Epithelial cell of prostate (primary cell): ENCODE measurements at regions not wholly inside any gene's neighbourhood (a gene's known extent, or its start where the extent isn't known, plus 50 kb on each side); places are given as distances from the start of the nearest gene placed in this dataset.

Experiments
- DNase-seq: peaks from one replicate; pipeline ENCODE4 v3.0.0-alpha.2; 2011; ENCODE audit warnings: low read depth, low spot score
- H3K27ac ChIP-seq: fragments of 450-650 bp; 2 replicates; pipeline ENCODE4 v1.5.1; 2017; ENCODE audit warnings: mild to moderate bottlenecking

GRCh38 chr21:27269644-27270043 lies 302.8 kb upstream of the ADAMTS5 start:
- peak overlapping the region; percentile 15 for H3K27ac ChIP-seq
- DNase-seq: peak; percentile 64

GRCh38 chr21:27268290-27268689 lies 301.4 kb upstream of the ADAMTS5 start:
- no peak for DNase-seq
- H3K27ac ChIP-seq: no peak overlapping the region

- DNase-seq: no peak
- H3K27ac ChIP-seq: no peak overlapping the region
Measured at GRCh38 chr21:27265949-27266348, 299.1 kb upstream of the ADAMTS5 start.

GRCh38 chr21:27265492-27265891 lies 298.6 kb upstream of the ADAMTS5 start:
- DNase-seq: no peak

GRCh38 chr21:27261676-27262075 lies 294.8 kb upstream of the ADAMTS5 start:
- no peak overlapping the region for H3K27ac ChIP-seq

More at GRCh38 chr21:27265492-27265891, 298.6 kb upstream of the ADAMTS5 start:
- H3K27ac ChIP-seq: no peak overlapping the region

GRCh38 chr21:27260728-27261127 lies 293.8 kb upstream of the ADAMTS5 start:
- no peak overlapping the region for H3K27ac ChIP-seq
- no peak for DNase-seq

More at GRCh38 chr21:27261676-27262075, 294.8 kb upstream of the ADAMTS5 start:
- DNase-seq: no peak

- no peak for DNase-seq
- no peak overlapping the region for H3K27ac ChIP-seq
Measured at GRCh38 chr21:27258742-27259448, 292.0 kb upstream of the ADAMTS5 start.

- H3K27ac ChIP-seq: no peak overlapping the region
- DNase-seq: no peak
Measured at GRCh38 chr21:27257908-27258556, 291.1 kb upstream of the ADAMTS5 start.

GRCh38 chr21:27257226-27257625 lies 290.3 kb upstream of the ADAMTS5 start:
- no peak overlapping the region for H3K27ac ChIP-seq
- no peak for DNase-seq

GRCh38 chr21:27251752-27252151 lies 284.9 kb upstream of the ADAMTS5 start:
- no peak overlapping the region for H3K27ac ChIP-seq
- no peak for DNase-seq

GRCh38 chr21:27250366-27250765 lies 283.5 kb upstream of the ADAMTS5 start:
- DNase-seq: no peak
- no peak overlapping the region for H3K27ac ChIP-seq

GRCh38 chr21:27248814-27249213 lies 281.9 kb upstream of the ADAMTS5 start:
- H3K27ac ChIP-seq: no peak overlapping the region
- no peak for DNase-seq

GRCh38 chr21:27246741-27247140 lies 279.9 kb upstream of the ADAMTS5 start:
- DNase-seq: peak; percentile 5

GRCh38 chr21:27244776-27245175 lies 277.9 kb upstream of the ADAMTS5 start:
- no peak for DNase-seq
- H3K27ac ChIP-seq: no peak overlapping the region

More at GRCh38 chr21:27246741-27247140, 279.9 kb upstream of the ADAMTS5 start:
- H3K27ac ChIP-seq: no peak overlapping the region

GRCh38 chr21:27244352-27244751 lies 277.5 kb upstream of the ADAMTS5 start:
- H3K27ac ChIP-seq: no peak overlapping the region

GRCh38 chr21:27240839-27241238 lies 274.0 kb upstream of the ADAMTS5 start:
- no peak for DNase-seq

More at GRCh38 chr21:27244352-27244751, 277.5 kb upstream of the ADAMTS5 start:
- no peak for DNase-seq

GRCh38 chr21:27233514-27234115 lies 266.7 kb upstream of the ADAMTS5 start:
- no peak overlapping the region for H3K27ac ChIP-seq
- DNase-seq: no peak

More at GRCh38 chr21:27240839-27241238, 274.0 kb upstream of the ADAMTS5 start:
- no peak overlapping the region for H3K27ac ChIP-seq

- no peak for DNase-seq
- no peak overlapping the region for H3K27ac ChIP-seq
Measured at GRCh38 chr21:27225940-27226339, 259.1 kb upstream of the ADAMTS5 start.

GRCh38 chr21:27225151-27225550 lies 258.3 kb upstream of the ADAMTS5 start:
- no peak for DNase-seq
- no peak overlapping the region for H3K27ac ChIP-seq

- no peak overlapping the region for H3K27ac ChIP-seq
- DNase-seq: no peak
Measured at GRCh38 chr21:27224169-27224568, 257.3 kb upstream of the ADAMTS5 start.

GRCh38 chr21:27221077-27221476 lies 254.2 kb upstream of the ADAMTS5 start:
- no peak for DNase-seq
- H3K27ac ChIP-seq: no peak overlapping the region
